ENCODE measurements at regions not wholly inside any gene's neighbourhood (a gene's known extent, or its start where the extent isn't known, plus 50 kb on each side); places are given as distances from the start of the nearest gene placed in this dataset.

DNA sequence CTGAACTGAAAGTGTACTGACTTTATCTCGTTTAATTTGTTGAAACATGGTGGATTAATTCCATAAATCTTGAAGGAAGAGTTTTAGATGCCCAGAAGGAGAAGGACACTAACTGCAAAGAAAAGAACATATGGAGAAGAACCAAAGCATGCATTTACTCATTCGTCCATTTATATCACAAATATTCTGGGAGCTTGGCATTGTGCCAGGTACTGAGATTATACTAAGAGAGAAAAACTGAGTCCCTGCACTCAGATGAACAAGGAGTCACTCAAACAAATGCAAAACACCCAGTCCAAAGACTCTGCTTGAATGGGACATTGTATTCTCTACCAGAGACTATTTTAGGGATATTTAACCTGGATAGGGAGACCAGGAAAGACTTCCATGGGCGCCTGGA lies 588.0 kb upstream of the MGMT start:
- DNase-seq (no peak), ATAC-seq (no peak)
- no peak overlapping the region for H3K27ac Mint-ChIP-seq
- no peak overlapping the region for H3K4me3 Mint-ChIP-seq
- POLR2A ChIA-PET, result no interaction called here
- CTCF ChIA-PET, result interaction anchor here (0.6 kb wide), 1 partner anchor 454 kb away, joined by 3 read pairs; no protein-coding TSS in a partner anchor
- H3K27me3 Mint-ChIP-seq, result peaks cover 2% of the 10 kb centered on the region
- intact Hi-C loops (cut with DNase I, micrococcal nuclease), result no loop called here
- H3K9me3 Mint-ChIP-seq (ENCODE audit: low read depth), result no peaks in the 10 kb centered on the region
- H3K36me3 Mint-ChIP-seq (ENCODE audit: low read depth), result no peaks in the 10 kb centered on the region
- no peaks in the 10 kb centered on the region for H3K4me1 Mint-ChIP-seq

DNA sequence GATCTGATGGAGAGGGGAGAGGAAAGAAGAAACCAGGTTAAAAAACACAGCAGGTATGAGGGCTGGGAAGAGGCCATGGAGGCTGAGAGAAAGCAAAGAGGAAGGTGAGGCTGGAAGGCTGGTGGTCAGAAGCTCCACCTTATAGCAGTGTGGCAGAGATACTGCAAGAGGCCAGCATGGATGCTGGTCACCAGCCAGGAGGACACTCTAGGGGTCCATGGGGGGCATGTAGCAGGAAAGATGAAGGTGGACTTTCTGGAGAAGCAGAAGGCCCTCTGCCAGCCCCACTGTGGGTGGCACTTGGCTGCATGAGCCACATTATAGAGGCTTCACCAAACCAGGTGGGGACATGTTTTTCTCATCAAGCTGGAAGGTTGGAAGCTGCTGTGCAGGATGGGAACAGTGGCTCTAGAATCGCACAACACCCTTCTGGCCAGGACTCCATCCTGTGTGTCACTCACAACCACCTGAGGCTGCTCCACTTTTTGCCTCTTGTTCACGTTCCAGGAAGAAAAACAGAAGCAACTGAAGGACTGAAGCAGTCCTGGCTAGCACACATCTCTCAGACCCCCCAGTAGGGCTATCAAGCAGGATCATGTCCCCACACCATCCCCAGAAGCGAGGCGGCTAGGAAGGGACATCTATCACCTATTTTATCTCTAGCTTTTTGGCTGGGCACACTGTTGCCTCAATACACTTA lies 587.5 kb upstream of the MGMT start:
- no peaks in the 10 kb centered on the region for H3K36me3 Mint-ChIP-seq (ENCODE audit: low read depth)
- no peak for DNase-seq
- no peak for ATAC-seq
- POLR2A ChIA-PET, result no interaction called here
- CTCF ChIA-PET, result no interaction called here
- H3K27ac Mint-ChIP-seq, result no peak overlapping the region
- H3K9me3 Mint-ChIP-seq (ENCODE audit: low read depth), result no peaks in the 10 kb centered on the region
- H3K4me3 Mint-ChIP-seq, result no peak overlapping the region
- H3K4me1 Mint-ChIP-seq, result no peaks in the 10 kb centered on the region
- H3K27me3 Mint-ChIP-seq, result peaks cover 2% of the 10 kb centered on the region
- intact Hi-C loops (cut with DNase I, micrococcal nuclease), result no loop called here

DNA sequence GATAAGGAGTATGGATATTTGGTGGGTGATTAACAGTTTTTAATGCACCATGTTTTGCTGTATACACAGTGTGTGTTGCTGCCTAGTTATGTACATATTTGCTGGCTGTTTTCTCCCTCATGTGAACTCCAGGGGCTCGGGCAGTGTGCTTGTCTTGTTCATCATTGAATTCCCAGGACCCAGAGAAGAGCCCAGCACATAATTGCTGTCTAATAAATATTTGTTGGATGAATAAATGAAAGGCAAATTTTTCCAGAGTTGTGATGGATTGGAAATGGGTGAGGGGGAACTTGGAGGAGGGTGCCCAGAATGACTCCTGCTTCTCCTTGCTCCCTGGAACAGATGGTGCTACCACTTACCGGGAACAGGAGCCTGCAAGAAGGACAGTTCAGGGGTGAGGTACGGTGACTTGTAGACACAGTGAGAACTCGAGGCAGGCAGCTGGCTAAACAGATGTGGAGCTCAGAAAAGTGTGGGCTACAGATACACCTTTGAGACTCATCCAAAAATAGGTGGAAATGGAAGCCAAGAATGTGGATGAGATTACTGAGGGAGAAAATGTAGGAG lies 586.8 kb upstream of the MGMT start:
- H3K9me3 Mint-ChIP-seq (ENCODE audit: low read depth), result no peaks in the 10 kb centered on the region
- no peaks in the 10 kb centered on the region for H3K4me1 Mint-ChIP-seq
- H3K4me3 Mint-ChIP-seq, result no peak overlapping the region
- DNase-seq (no peak), ATAC-seq (no peak)
- intact Hi-C loops (cut with DNase I, micrococcal nuclease), result no loop called here
- H3K27ac Mint-ChIP-seq, result no peak overlapping the region
- CTCF ChIA-PET, result no interaction called here
- POLR2A ChIA-PET, result no interaction called here
- H3K27me3 Mint-ChIP-seq, result peaks cover 2% of the 10 kb centered on the region
- H3K36me3 Mint-ChIP-seq (ENCODE audit: low read depth), result no peaks in the 10 kb centered on the region

DNA sequence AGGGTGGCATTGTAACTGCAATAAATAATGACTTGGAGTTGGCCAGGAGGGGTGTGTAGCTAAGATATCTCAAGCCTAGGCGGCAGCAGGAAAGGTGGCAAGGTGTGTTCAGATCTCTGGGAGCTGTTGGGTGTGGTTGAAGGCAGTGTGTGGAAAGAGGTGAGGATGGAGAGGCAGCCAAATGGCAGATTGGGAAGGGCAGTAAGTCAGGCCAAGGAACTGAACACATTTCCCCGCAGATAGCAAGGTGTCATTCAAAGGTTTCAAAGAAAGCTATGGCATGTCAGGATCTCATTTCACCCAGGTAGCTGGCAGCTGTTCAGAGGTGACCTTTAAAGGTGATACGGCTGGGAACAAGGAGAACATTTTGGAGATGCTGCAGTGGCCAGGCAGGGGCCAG lies 586.0 kb upstream of the MGMT start:
- peaks cover 2% of the 10 kb centered on the region for H3K27me3 Mint-ChIP-seq
- H3K27ac Mint-ChIP-seq, result no peak overlapping the region
- H3K36me3 Mint-ChIP-seq (ENCODE audit: low read depth), result no peaks in the 10 kb centered on the region

DNA sequence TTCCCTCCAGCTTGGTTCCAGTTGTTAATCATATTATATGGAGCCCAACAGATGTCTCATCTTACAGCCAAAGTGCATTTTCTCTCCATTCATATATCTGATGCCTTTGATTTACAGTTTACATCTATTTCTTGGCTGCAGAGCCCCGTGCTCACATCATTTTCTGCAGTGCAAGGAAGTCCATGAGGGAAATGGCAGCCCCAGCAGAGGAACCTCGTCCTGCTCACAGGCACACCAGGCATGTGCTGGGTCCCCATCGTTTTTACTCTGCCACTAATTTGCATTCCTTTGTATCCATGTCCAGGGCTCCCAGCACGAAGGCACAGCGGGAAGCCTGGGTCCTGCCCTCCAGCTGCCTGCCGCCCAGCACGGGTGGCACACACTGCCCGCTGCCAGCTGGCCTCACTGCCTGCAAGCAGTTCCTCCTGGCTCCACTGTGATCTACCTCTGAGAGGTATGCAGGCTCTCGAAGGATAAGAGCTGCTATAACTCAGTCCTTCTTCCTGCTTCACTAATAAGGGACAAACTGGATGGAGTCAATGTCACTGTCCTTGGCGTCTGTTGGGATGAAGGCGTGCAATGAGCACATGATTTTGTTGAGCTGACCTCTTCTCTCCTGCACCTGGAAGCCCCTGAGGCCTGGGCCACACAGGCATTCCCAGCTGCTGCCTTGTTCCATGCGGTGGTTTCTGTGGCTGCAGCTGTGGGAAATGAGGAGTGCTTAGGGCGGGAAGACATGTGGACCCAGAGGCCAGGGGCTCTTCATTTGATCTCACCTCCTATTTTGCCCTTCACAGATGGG lies 583.6 kb upstream of the MGMT start:
- ATAC-seq (no peak), DNase-seq (no peak)
- Mint-ChIP-seq H3K27me3 (peaks cover 2% of the 10 kb centered on the region), H3K27ac (no peak overlapping the region), H3K9me3 (ENCODE audit: low read depth) (peaks cover 2% of the 10 kb centered on the region), H3K4me3 (no peak overlapping the region), H3K36me3 (ENCODE audit: low read depth) (no peaks in the 10 kb centered on the region), H3K4me1 (no peaks in the 10 kb centered on the region)
- intact Hi-C loops (cut with DNase I, micrococcal nuclease), result no loop called here
- ChIA-PET CTCF (no interaction called here), POLR2A (no interaction called here)

More for the DNA sequence above, 586.0 kb upstream of the MGMT start:
- CTCF ChIA-PET, result no interaction called here
- no peaks in the 10 kb centered on the region for H3K9me3 Mint-ChIP-seq (ENCODE audit: low read depth)
- ATAC-seq, result no peak
- no peaks in the 10 kb centered on the region for H3K4me1 Mint-ChIP-seq
- intact Hi-C loops (cut with DNase I, micrococcal nuclease), result no loop called here
- POLR2A ChIA-PET, result no interaction called here
- DNase-seq, result no peak
- no peak overlapping the region for H3K4me3 Mint-ChIP-seq

DNA sequence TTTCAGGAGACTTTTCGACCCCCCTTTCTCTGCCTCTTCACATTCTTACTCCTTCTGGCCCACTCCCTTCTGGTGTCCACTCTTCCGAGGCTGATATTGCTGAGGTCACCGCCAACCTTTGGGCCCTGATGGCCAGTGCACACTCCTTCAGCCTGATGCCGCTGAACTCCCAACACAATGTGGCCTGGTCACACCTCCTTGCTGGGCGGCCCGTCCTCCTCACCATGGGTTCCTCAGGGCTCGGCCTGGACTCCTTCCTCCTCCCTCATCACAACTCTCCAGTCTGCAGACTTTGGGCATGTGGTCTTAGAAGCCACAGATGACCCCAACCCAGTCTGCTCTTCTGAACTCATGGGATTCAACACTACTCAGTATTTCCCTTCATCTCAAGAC lies 583.0 kb upstream of the MGMT start:
- peaks cover 2% of the 10 kb centered on the region for H3K9me3 Mint-ChIP-seq (ENCODE audit: low read depth)
- H3K27me3 Mint-ChIP-seq, result peaks cover 2% of the 10 kb centered on the region
- DNase-seq, result no peak
- no peaks in the 10 kb centered on the region for H3K36me3 Mint-ChIP-seq (ENCODE audit: low read depth)
- intact Hi-C loops (cut with DNase I, micrococcal nuclease), result no loop called here
- CTCF ChIA-PET, result no interaction called here
- no peak for ATAC-seq
- no peak overlapping the region for H3K27ac Mint-ChIP-seq
- H3K4me1 Mint-ChIP-seq, result no peaks in the 10 kb centered on the region
- POLR2A ChIA-PET, result no interaction called here
- H3K4me3 Mint-ChIP-seq, result no peak overlapping the region

DNA sequence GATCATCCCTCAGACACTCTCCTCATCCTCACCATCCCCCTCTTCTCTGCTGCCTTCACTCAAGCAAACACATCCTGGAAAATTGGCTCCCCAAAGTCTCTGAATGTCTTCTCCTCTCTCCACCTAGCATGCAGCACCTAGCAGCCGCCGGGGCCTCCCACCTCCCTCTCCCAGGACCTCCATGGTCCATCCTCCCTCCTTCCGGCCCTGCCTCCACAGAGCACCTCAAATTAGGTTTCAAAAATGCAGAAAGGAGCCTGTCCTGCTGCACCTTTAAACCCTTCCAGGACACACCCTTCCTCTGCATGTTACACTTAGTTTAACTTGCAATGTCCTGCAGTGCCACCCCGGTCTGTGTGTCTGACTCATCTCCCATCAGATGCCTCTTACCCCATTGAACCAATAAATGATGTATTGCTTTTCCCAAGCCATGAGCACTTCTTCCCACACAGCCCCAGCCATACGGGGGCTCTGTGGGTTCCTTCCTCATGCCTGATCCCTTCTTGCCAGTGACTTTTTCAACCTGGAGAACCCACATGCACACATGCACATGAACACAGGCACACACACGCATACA lies 582.5 kb upstream of the MGMT start:
- CTCF ChIA-PET, result no interaction called here
- Mint-ChIP-seq H3K9me3 (ENCODE audit: low read depth) (peaks cover 2% of the 10 kb centered on the region), H3K4me3 (no peak overlapping the region), H3K27ac (no peak overlapping the region), H3K4me1 (no peaks in the 10 kb centered on the region), H3K36me3 (ENCODE audit: low read depth) (no peaks in the 10 kb centered on the region), H3K27me3 (peaks cover 2% of the 10 kb centered on the region)
- intact Hi-C loops (cut with DNase I, micrococcal nuclease), result no loop called here
- no peak for ATAC-seq
- no peak for DNase-seq
- POLR2A ChIA-PET, result no interaction called here

DNA sequence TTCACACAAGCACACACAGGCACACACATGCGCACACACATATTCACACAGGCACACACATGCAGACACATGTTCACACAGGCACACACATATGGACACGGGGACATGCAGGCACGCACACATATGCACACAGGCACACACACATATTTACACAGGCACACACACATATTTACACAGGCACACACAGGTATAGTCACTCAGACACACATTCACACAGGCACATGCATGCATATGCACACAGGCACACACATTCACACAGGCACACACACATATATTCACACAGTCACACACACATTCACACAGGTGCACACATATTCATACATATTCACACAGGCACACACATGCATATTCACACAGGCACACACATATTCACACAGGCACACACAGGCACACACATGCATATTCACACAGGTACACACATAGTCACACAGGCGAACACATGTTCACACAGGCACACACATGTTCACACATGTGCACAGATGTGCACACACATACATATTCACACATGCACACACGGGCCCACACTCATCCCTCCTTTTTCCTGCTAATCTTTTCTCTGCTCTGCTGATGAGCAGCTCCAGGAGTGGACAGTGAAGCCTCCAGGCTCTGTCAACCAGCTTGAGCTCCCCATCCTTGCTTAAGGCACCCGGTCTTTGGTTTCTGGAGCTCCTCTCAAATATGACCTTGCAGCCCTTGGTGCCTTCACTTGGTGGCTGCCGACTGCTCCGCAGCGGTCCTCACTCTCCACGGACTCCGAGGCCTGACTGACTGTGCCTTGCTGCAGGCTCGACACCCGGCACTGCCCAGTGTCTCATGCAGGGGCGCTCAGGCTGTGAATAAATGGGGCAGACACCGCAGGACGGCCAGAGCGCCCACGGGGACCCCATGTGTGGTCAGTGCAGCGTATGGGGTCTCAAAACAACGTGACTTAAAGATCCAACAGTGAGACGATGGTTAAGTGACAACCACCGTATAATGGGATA lies 581.2 kb upstream of the MGMT start:
- Mint-ChIP-seq H3K4me3 (no peak overlapping the region), H3K27me3 (peaks cover 2% of the 10 kb centered on the region), H3K9me3 (ENCODE audit: low read depth) (peaks cover 2% of the 10 kb centered on the region), H3K27ac (no peak overlapping the region), H3K36me3 (ENCODE audit: low read depth) (no peaks in the 10 kb centered on the region), H3K4me1 (no peaks in the 10 kb centered on the region)
- no peak for ATAC-seq
- ChIA-PET POLR2A (no interaction called here), CTCF (no interaction called here)
- intact Hi-C loops (cut with DNase I, micrococcal nuclease), result no loop called here
- no peak for DNase-seq

DNA sequence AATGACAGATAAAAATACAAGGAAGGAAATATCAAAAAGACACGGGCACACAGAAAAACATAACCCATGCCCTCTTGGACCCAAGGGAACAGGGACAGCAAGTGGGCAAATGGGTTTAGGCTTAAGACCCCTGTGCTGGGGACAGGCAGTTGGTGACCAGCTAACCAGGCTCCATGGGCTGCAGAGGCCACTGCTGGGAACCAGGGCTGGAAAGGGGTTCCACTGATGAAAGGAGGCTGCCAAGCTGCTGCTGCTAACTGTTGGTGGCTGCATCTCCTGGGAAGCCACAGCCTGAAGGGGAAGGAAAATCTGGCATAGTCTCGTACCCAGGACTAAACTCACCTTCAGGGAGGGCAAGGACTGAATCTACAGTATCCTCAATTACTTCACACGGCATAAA lies 579.2 kb upstream of the MGMT start:
- ATAC-seq (no peak), DNase-seq (no peak)
- ChIA-PET CTCF (no interaction called here), POLR2A (no interaction called here)
- Mint-ChIP-seq H3K27ac (no peak overlapping the region), H3K9me3 (ENCODE audit: low read depth) (peaks cover 2% of the 10 kb centered on the region), H3K36me3 (ENCODE audit: low read depth) (no peaks in the 10 kb centered on the region), H3K4me1 (no peaks in the 10 kb centered on the region), H3K27me3 (peaks cover 2% of the 10 kb centered on the region), H3K4me3 (no peak overlapping the region)
- intact Hi-C loops (cut with DNase I, micrococcal nuclease), result no loop called here

DNA sequence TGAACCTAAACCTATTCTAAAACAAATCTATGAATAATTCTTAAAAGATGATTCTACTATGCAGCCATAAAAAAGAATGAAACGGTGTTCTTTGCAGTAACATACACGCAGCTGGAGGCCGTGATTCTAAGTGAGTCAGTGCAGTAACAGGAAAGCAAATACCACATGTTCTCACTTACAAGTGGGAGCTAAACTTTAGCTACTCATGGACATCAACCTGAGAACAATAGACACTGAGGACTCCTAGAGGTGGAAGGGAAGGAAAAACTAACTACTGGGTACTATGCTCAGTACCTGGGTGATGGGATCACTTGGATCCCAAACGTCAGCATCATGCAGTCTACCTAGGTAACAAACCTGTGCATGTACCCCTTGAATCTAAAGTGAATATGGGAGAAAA lies 575.0 kb upstream of the MGMT start:
- ChIA-PET CTCF (no interaction called here), POLR2A (no interaction called here)
- DNase-seq (no peak), ATAC-seq (no peak)
- Mint-ChIP-seq H3K27me3 (peaks cover 3% of the 10 kb centered on the region), H3K4me1 (no peaks in the 10 kb centered on the region), H3K36me3 (ENCODE audit: low read depth) (no peaks in the 10 kb centered on the region), H3K4me3 (no peak overlapping the region), H3K27ac (no peak overlapping the region), H3K9me3 (ENCODE audit: low read depth) (peaks cover 2% of the 10 kb centered on the region)
- intact Hi-C loops (cut with DNase I, micrococcal nuclease), result no loop called here

DNA sequence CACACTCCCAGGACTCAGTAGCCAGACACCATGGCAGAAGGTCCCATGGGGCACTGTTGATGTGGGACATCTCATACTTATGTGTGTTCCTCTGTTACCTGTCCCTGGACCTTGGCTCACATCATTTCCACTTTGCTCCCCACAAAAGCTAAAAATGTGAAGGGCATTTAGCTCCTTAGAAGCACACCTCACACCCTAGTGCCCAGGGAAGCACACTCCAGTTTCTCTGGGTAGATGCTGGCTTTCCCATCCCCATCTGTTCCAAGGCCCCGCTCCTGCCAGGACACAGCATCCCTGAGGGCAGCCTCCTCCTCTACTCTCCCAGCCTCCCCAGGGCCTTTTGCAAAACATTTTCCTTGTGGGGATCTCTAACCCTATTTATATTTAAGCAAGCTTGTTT lies 572.4 kb upstream of the MGMT start:
- no peaks in the 10 kb centered on the region for H3K9me3 Mint-ChIP-seq (ENCODE audit: low read depth)
- no peaks in the 10 kb centered on the region for H3K36me3 Mint-ChIP-seq (ENCODE audit: low read depth)
- peaks cover 3% of the 10 kb centered on the region for H3K27me3 Mint-ChIP-seq
- intact Hi-C loops (cut with DNase I, micrococcal nuclease), result no loop called here
- DNase-seq (no peak), ATAC-seq (no peak)
- CTCF ChIA-PET, result no interaction called here
- no peak overlapping the region for H3K27ac Mint-ChIP-seq
- POLR2A ChIA-PET, result no interaction called here
- no peak overlapping the region for H3K4me3 Mint-ChIP-seq
- H3K4me1 Mint-ChIP-seq, result no peaks in the 10 kb centered on the region

Measured in activated CD4-positive, alpha-beta T cell treated with anti-CD3 and anti-CD28 coated beads for 36 hours (primary cell).